Mesothelial cell of epicardium (in vitro differentiated cells): ENCODE measurements at regions not wholly inside any gene's neighbourhood (a gene's known extent, or its start where the extent isn't known, plus 50 kb on each side); places are given as distances from the start of the nearest gene placed in this dataset.

Experiments
- DNase-seq, 2 experiments: peaks; one replicate each; pipeline ENCODE4 v3.0.0; 2021; ENCODE audit warnings: low spot score in 2 of 2; ENCODE audit not compliant: unreplicated experiment in 2 of 2
- H3K27ac Mint-ChIP-seq: 2 replicates; pipeline ENCODE4 v1.8.0; 2021; ENCODE audit warnings: mixed read lengths
- H3K27me3 Mint-ChIP-seq: 2 replicates; pipeline ENCODE4 v1.8.0; 2021; ENCODE audit warnings: low read depth, mixed read lengths
- H3K36me3 Mint-ChIP-seq: 2 replicates; pipeline ENCODE4 v1.8.0; 2021; ENCODE audit warnings: mixed read lengths
- H3K4me1 Mint-ChIP-seq: 2 replicates; pipeline ENCODE4 v1.8.0; 2021; ENCODE audit warnings: mixed read lengths
- H3K4me3 Mint-ChIP-seq: 2 replicates; pipeline ENCODE4 v1.8.0; 2021; ENCODE audit warnings: mild to moderate bottlenecking, moderate library complexity, mixed read lengths
- H3K9me3 Mint-ChIP-seq: 2 replicates; pipeline ENCODE4 v1.8.0; 2021; ENCODE audit warnings: mixed read lengths
- TF ChIP-seq, protein P1 (sequence below): fragments of 200-600 bp; sonication (generic); IDR thresholded peaks from one replicate; pipeline ENCODE4 v1.5.0; 2021; ENCODE audit warnings: antibody characterized with exemption; ENCODE audit not compliant: unreplicated experiment

DNA sequence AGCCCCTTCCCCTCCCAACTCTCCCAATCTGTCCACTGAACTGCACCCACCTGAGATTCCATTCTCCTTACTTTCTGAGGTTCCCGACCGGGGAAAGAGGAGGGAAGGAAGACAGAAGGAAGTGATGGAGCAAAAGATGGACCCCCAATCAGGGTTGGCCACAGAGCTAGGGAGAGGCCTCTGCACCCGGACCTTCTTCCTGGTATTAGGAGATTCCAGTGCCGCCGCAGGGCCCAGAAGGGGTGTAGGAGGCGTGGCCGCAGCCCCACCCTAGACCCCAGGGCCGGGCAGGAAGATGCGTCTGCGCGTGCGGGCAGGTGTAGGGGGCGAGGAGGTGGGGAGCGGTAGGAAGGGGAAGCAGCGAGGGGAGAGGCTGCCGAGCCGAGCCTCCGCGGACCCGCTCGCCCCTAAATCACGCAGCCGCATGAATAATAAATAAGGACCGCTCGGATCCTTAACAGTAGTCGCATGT, 104.2 kb upstream of the MVB12B start:
- H3K27ac Mint-ChIP-seq = no peak overlapping the region
- peaks cover 2% of the 10 kb centered on the region for H3K36me3 Mint-ChIP-seq
- no peaks in the 10 kb centered on the region for H3K4me1 Mint-ChIP-seq
- H3K4me3 Mint-ChIP-seq = no peak overlapping the region
- DNase-seq = no peak
- H3K9me3 Mint-ChIP-seq = peaks cover 10% of the 10 kb centered on the region
- TF ChIP-seq, protein P1, sequence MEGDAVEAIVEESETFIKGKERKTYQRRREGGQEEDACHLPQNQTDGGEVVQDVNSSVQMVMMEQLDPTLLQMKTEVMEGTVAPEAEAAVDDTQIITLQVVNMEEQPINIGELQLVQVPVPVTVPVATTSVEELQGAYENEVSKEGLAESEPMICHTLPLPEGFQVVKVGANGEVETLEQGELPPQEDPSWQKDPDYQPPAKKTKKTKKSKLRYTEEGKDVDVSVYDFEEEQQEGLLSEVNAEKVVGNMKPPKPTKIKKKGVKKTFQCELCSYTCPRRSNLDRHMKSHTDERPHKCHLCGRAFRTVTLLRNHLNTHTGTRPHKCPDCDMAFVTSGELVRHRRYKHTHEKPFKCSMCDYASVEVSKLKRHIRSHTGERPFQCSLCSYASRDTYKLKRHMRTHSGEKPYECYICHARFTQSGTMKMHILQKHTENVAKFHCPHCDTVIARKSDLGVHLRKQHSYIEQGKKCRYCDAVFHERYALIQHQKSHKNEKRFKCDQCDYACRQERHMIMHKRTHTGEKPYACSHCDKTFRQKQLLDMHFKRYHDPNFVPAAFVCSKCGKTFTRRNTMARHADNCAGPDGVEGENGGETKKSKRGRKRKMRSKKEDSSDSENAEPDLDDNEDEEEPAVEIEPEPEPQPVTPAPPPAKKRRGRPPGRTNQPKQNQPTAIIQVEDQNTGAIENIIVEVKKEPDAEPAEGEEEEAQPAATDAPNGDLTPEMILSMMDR = no peak
- H3K27me3 Mint-ChIP-seq = peaks cover 39% of the 10 kb centered on the region

DNA sequence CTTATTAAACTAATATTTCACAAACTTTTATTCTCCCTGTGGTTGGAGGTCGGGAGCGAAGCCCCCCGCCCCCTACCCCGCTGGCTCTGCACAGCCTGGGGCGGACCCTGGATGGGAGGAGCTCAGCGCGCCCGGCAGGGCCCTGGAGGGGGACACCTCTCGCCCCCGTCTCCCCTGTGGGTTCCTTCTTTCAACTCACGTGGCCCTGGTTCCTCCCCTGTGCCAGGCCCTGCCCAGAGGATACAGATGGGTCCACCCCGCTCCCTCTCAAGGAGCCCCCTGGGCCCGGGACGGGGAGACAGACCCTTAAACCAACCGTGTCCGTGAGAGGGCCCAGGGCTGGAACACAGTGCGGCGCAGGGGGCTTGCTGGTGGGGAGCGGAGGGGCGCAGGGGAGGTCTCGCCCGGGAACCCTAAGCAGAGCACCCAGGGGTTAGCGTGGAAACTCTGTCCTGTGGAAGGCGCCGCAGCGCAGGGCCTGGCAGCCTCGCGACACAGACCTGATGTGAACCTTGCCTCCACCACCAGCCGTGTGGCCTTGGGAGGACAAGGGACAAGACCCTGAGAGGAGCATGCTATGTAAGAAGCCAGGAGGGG, 103.7 kb upstream of the MVB12B start:
- no peak overlapping the region for H3K27ac Mint-ChIP-seq
- peaks cover 38% of the 10 kb centered on the region for H3K27me3 Mint-ChIP-seq
- TF ChIP-seq, protein P1 = no peak
- peaks cover 2% of the 10 kb centered on the region for H3K36me3 Mint-ChIP-seq
- H3K4me1 Mint-ChIP-seq = no peaks in the 10 kb centered on the region
- peaks cover 10% of the 10 kb centered on the region for H3K9me3 Mint-ChIP-seq
- H3K4me3 Mint-ChIP-seq = no peak overlapping the region
- no peak for DNase-seq

DNA sequence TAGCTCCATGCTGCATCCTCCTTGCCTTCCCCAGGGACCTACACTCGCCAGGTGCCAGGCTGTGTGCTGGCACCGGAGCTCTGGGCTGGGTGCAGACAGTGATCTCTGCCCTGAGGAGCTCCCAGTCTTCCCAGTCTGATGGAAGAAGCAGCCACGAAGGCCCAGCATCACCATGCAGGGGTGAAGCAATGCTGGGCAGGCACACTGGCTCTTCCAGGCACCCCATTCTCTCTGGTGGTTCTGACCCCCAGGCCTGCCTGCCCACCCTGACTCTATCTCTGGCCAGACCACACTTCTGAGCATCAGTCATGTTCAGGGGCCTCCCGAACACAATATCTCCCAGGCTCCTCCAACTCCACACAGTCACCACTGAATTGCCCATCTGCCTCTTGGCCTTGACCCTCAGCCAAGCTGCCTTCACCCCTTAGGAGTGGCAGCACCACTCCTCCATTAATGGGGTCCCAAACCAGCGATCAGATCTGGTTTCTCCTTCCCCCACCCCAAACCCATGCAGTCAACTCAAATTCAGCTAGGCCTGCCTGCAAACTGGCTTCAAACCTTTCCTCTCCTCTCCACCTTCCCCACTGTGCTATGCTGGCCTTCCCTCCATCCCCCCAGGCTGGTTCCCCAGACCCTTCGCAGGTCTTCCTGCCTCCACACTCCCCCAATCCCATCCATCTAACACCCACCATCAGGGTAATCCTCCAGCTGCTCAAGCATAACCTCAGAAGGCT, 102.7 kb upstream of the MVB12B start:
- no peak overlapping the region for H3K27ac Mint-ChIP-seq
- DNase-seq = no peak
- H3K4me1 Mint-ChIP-seq = no peaks in the 10 kb centered on the region
- peaks cover 10% of the 10 kb centered on the region for H3K9me3 Mint-ChIP-seq
- peaks cover 2% of the 10 kb centered on the region for H3K36me3 Mint-ChIP-seq
- TF ChIP-seq, protein P1 = no peak
- H3K4me3 Mint-ChIP-seq = no peak overlapping the region
- H3K27me3 Mint-ChIP-seq = peaks cover 41% of the 10 kb centered on the region

DNA sequence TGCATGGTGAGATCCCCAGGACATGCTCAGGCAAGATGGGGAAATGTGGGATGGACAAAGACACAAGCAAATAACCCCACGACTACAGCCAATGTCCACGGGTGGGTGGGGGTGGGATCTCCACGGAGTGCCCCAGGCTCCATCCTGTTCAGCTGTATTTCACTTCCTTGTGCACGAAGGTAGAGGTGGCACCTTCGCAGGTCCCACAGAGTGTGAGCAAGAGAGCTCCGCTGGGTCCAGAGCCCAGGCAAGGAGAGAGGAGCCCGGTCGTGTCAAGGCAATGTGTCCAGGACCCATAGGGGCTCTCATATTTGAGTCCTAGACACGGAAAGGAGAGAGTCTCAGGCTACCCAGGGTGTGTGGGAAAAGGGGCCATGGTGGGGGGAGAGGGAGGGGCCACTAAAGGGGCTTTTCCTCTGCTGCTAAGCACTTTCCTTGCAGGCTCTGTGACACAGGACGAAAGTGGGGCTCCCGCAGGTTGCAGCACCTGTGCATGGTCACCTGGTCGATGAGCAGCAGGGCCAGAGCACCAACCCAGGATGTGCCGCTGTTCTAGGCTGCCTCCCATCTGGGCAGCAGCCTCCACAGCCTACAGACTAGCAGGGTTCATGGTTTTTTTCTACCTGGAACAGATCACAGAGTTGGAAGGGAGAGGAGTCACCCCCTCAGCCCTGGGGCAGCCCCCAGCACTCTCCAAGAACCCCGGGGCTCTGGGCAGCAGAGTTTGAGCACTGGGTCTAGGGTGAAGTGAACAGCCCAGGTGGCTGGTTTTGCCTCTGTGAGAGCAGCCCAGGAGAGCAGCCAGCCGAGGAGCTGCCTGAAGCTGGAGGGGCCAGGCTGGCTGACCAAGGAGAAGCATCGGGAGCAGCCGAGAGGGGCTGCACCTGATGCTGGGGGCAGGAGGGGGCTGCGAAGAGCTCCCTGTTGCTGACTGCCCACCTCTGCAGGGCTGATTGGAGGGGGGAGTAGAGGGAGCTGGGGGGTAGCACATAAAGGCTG, 100.7 kb upstream of the MVB12B start:
- DNase-seq = no peak
- peaks cover 1% of the 10 kb centered on the region for H3K36me3 Mint-ChIP-seq
- H3K4me3 Mint-ChIP-seq = no peak overlapping the region
- TF ChIP-seq, protein P1 = no peak
- peaks cover 1% of the 10 kb centered on the region for H3K9me3 Mint-ChIP-seq
- H3K27me3 Mint-ChIP-seq = peaks cover 39% of the 10 kb centered on the region
- no peak overlapping the region for H3K27ac Mint-ChIP-seq
- no peaks in the 10 kb centered on the region for H3K4me1 Mint-ChIP-seq
